22Rv1 (cell line): ENCODE measurements at regions not wholly inside any gene's neighbourhood (a gene's known extent, or its start where the extent isn't known, plus 50 kb on each side); places are given as distances from the start of the nearest gene placed in this dataset.

ENCODE experiments used
- ZFX ChIP-seq: fragments of 450-650 bp; IDR thresholded peaks from 2 replicates; pipeline ENCODE4 v1.6.1; 2017; ENCODE audit warnings: antibody characterized with exemption, borderline replicate concordance
- TF ChIP-seq, protein P1 (sequence below): fragments of 450-650 bp; IDR thresholded peaks from 2 replicates; pipeline ENCODE4 v1.5.1; 2017; ENCODE audit warnings: mild to moderate bottlenecking

DNA sequence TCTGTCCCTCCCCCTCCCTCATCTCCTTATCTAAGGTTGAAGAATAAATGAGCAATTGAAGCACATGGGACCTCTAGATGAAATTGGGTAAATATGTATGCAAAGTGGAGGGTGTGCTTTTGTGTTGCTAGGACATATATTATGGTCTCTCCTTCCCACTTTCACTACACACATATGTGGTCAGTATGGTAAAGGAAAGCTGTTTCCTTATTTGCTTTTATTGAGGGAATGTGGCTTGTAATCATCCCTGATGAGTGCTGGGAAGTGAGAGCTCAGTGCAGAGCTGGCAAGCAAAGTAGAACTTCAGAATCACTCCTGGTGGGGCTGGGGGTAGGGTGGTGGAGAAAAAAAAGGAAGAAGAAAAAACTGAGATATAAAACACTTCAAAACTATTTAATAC, 189.9 kb upstream of the ATP5MC3 start:
- TF ChIP-seq, protein P1, sequence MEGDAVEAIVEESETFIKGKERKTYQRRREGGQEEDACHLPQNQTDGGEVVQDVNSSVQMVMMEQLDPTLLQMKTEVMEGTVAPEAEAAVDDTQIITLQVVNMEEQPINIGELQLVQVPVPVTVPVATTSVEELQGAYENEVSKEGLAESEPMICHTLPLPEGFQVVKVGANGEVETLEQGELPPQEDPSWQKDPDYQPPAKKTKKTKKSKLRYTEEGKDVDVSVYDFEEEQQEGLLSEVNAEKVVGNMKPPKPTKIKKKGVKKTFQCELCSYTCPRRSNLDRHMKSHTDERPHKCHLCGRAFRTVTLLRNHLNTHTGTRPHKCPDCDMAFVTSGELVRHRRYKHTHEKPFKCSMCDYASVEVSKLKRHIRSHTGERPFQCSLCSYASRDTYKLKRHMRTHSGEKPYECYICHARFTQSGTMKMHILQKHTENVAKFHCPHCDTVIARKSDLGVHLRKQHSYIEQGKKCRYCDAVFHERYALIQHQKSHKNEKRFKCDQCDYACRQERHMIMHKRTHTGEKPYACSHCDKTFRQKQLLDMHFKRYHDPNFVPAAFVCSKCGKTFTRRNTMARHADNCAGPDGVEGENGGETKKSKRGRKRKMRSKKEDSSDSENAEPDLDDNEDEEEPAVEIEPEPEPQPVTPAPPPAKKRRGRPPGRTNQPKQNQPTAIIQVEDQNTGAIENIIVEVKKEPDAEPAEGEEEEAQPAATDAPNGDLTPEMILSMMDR, result no peak
- no peak for TF ChIP-seq ZFX
